Neural cell (in vitro differentiated cells): ENCODE measurements at regions not wholly inside any gene's neighbourhood (a gene's known extent, or its start where the extent isn't known, plus 50 kb on each side); places are given as distances from the start of the nearest gene placed in this dataset.

Experiments
- H2AFZ ChIP-seq: fragments of 200-600, 300-800 bp; sonication (generic), shearing (Covaris generic); 2 replicates; pipeline ENCODE4 v1.6.0; 2014; ENCODE audit warnings: low read depth, mild to moderate bottlenecking, antibody characterized with exemption, low read length, moderate library complexity
- H3F3A ChIP-seq: fragments of 200-600 bp; shearing (Covaris generic); 2 replicates; pipeline ENCODE4 v1.6.1; 2016; ENCODE audit warnings: mild to moderate bottlenecking, moderate library complexity, mixed read lengths, antibody characterized with exemption, low read length; ENCODE audit not compliant: insufficient read depth, poor library complexity, severe bottlenecking
- H3K27ac ChIP-seq: fragments of 200-600, 300-800 bp; sonication (generic), shearing (Covaris generic); 2 replicates; pipeline ENCODE4 v1.5.1; 2014; ENCODE audit warnings: mild to moderate bottlenecking, low read length, moderate library complexity
- H3K27me3 ChIP-seq: fragments of 300-800, 200-600 bp; sonication (generic), shearing (Covaris generic); 2 replicates; pipeline ENCODE4 v1.6.0; 2014; ENCODE audit warnings: mild to moderate bottlenecking, low read depth, low read length, moderate library complexity; ENCODE audit not compliant: insufficient read depth
- H3K36me3 ChIP-seq: fragments of 300-800, 200-600 bp; sonication (generic), shearing (Covaris generic); 2 replicates; pipeline ENCODE4 v1.5.1; 2014; ENCODE audit warnings: mild to moderate bottlenecking, antibody characterized with exemption, low read length, moderate library complexity; ENCODE audit not compliant: insufficient read depth
- H3K4me2 ChIP-seq: fragments of 300-800, 200-600 bp; sonication (generic), shearing (Covaris generic); 2 replicates; pipeline ENCODE4 v1.6.0; 2014; ENCODE audit warnings: mild to moderate bottlenecking, low read length
- H3K4me3 ChIP-seq: fragments of 300-800, 200-600 bp; sonication (generic), shearing (Covaris generic); 2 replicates; pipeline ENCODE4 v1.5.1; 2014; ENCODE audit warnings: mild to moderate bottlenecking, low read length, moderate library complexity
- H3K79me2 ChIP-seq: fragments of 200-600 bp; shearing (Covaris generic); replicated peaks from 2 replicates; pipeline ENCODE4 v1.6.0; 2014; ENCODE audit warnings: mild to moderate bottlenecking, low read length, moderate library complexity; ENCODE audit not compliant: insufficient read depth
- H3K9ac ChIP-seq: fragments of 300-800, 200-600 bp; sonication (generic), shearing (Covaris generic); 2 replicates; pipeline ENCODE4 v1.6.1; 2016; ENCODE audit warnings: mild to moderate bottlenecking, low read length, mixed read lengths
- H3K9me2 ChIP-seq: fragments of 200-600 bp; shearing (Covaris generic); 2 replicates; pipeline ENCODE4 v1.6.1; 2016; ENCODE audit warnings: mild to moderate bottlenecking, low read length, mixed read lengths; ENCODE audit not compliant: insufficient read depth
- H3K9me3 ChIP-seq: fragments of 200-600, 300-800 bp; sonication (generic), shearing (Covaris generic); 2 replicates; pipeline ENCODE4 v1.6.1; 2016; ENCODE audit warnings: mild to moderate bottlenecking, mixed run types, low read length, moderate library complexity, mixed read lengths
- H4K20me1 ChIP-seq: fragments of 200-600 bp; shearing (Covaris generic); 2 replicates; pipeline ENCODE4 v1.6.1; 2016; ENCODE audit warnings: mild to moderate bottlenecking, mixed run types; ENCODE audit not compliant: insufficient read depth
- CTCF ChIP-seq: fragments of 450-650 bp; IDR thresholded peaks from 2 replicates; pipeline ENCODE4 v1.5.1; 2014; ENCODE audit warnings: antibody characterized with exemption, mild to moderate bottlenecking, moderate library complexity; ENCODE audit not compliant: poor library complexity, severe bottlenecking
- EP300 ChIP-seq: fragments of 450-650 bp; conservative IDR thresholded peaks from 2 replicates; pipeline ENCODE4 v1.6.1; 2014; ENCODE audit warnings: antibody characterized with exemption, mild to moderate bottlenecking, moderate library complexity; ENCODE audit not compliant: poor library complexity, severe bottlenecking
- EZH2 ChIP-seq: fragments of 200-600, 300-800 bp; shearing (Covaris generic), sonication (generic); IDR thresholded peaks from 2 replicates; pipeline ENCODE4 v1.6.1; 2014; ENCODE audit warnings: antibody characterized with exemption, low read length, borderline replicate concordance, mild to moderate bottlenecking; ENCODE audit not compliant: insufficient read depth, poor library complexity, severe bottlenecking
- MXI1 ChIP-seq: fragments of 450-650 bp; conservative IDR thresholded peaks from 2 replicates; pipeline ENCODE4 v1.6.1; 2014; ENCODE audit warnings: antibody characterized with exemption, mild to moderate bottlenecking; ENCODE audit not compliant: poor library complexity, severe bottlenecking
- POLR2AphosphoS5 ChIP-seq: IDR thresholded peaks from 2 replicates; pipeline ENCODE4 v1.6.1; 2012
- RAD21 ChIP-seq: fragments of 450-650 bp; conservative IDR thresholded peaks from 2 replicates; pipeline ENCODE4 v1.6.1; 2014; ENCODE audit warnings: antibody characterized with exemption, mild to moderate bottlenecking, moderate library complexity
- REST ChIP-seq: IDR thresholded peaks from 2 replicates; pipeline ENCODE4 v1.6.1; 2012; ENCODE audit warnings: borderline replicate concordance
- SMC3 ChIP-seq: fragments of 450-650 bp; conservative IDR thresholded peaks from 2 replicates; pipeline ENCODE4 v1.6.1; 2014; ENCODE audit warnings: antibody characterized with exemption, mild to moderate bottlenecking, moderate library complexity; ENCODE audit not compliant: poor library complexity
- TAF1 ChIP-seq: IDR thresholded peaks from 2 replicates; pipeline ENCODE4 v1.6.1; 2012; ENCODE audit warnings: low read depth

GRCh38 chr1:78408192-78408591 is 82.6 kb upstream of the PTGFR start:
- Histone ChIP-seq H3K79me2 (no peaks in the 10 kb centered on the region), H3K9me2 (no peaks in the 10 kb centered on the region), H3F3A (no peaks in the 10 kb centered on the region), H3K9ac (no peak overlapping the region), H3K27ac (no peak overlapping the region), H3K27me3 (no peaks in the 10 kb centered on the region), H3K4me2 (no peak overlapping the region), H3K9me3 (peaks cover 5% of the 10 kb centered on the region), H3K4me3 (no peak overlapping the region), H2AFZ (no peak overlapping the region), H3K36me3 (no peaks in the 10 kb centered on the region), H4K20me1 (no peaks in the 10 kb centered on the region)
- TF ChIP-seq MXI1 = no peak
- no peak for TF ChIP-seq POLR2AphosphoS5
- no peak for TF ChIP-seq EP300
- no peak for TF ChIP-seq RAD21
- TF ChIP-seq TAF1 = no peak
- TF ChIP-seq CTCF = no peak
- TF ChIP-seq REST = no peak
- no peak for TF ChIP-seq EZH2
- no peak for TF ChIP-seq SMC3

GRCh38 chr1:78408810-78409209 is 82.0 kb upstream of the PTGFR start:
- Histone ChIP-seq H3K27me3 (no peaks in the 10 kb centered on the region), H3K4me3 (no peak overlapping the region), H4K20me1 (no peaks in the 10 kb centered on the region), H3K36me3 (no peaks in the 10 kb centered on the region), H3K9me2 (no peaks in the 10 kb centered on the region), H3K79me2 (no peaks in the 10 kb centered on the region), H3K9ac (no peak overlapping the region), H3K9me3 (peaks cover 5% of the 10 kb centered on the region), H3F3A (no peaks in the 10 kb centered on the region), H3K27ac (no peak overlapping the region), H2AFZ (no peak overlapping the region), H3K4me2 (no peak overlapping the region)
- no peak for TF ChIP-seq SMC3
- no peak for TF ChIP-seq TAF1
- no peak for TF ChIP-seq EZH2
- TF ChIP-seq EP300 = no peak
- no peak for TF ChIP-seq MXI1
- no peak for TF ChIP-seq RAD21
- no peak for TF ChIP-seq POLR2AphosphoS5
- no peak for TF ChIP-seq CTCF
- TF ChIP-seq REST = no peak
